ENCODE measurements at regions not wholly inside any gene's neighbourhood (a gene's known extent, or its start where the extent isn't known, plus 50 kb on each side); places are given as distances from the start of the nearest gene placed in this dataset.

DNA sequence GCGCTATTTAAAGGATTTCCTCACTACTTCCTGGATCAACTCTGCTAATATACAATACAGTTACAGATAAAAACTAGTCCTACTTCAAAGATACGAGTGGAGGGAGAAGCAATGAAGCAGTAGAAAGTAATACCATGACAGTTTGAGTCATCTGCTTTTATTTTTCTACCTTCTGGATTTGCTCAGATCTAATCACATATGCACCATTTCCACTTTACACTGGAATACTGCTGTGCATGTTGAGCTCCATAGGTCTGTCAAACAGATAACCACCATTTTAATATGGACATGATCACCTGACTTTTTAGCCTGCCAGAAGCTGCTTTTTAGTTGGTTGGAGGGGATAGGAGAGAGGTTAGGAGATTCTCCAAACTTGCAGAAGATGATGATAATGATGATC lies 92.5 kb downstream of the MMUT start:
- DNase-seq (ENCODE audit: low read depth), result no peak
- H3K4me3 ChIP-seq (ENCODE audit: low read depth, low read length), result no peak overlapping the region
- TF ChIP-seq MYC (IDR thresholded peaks at IDR 0.05; ENCODE audit: low read depth, low read length) (no peak), POLR2A (IDR thresholded peaks at IDR 0.05; ENCODE audit: extremely low read depth, insufficient read length) (no peak)
- TF ChIP-seq, protein P1, sequence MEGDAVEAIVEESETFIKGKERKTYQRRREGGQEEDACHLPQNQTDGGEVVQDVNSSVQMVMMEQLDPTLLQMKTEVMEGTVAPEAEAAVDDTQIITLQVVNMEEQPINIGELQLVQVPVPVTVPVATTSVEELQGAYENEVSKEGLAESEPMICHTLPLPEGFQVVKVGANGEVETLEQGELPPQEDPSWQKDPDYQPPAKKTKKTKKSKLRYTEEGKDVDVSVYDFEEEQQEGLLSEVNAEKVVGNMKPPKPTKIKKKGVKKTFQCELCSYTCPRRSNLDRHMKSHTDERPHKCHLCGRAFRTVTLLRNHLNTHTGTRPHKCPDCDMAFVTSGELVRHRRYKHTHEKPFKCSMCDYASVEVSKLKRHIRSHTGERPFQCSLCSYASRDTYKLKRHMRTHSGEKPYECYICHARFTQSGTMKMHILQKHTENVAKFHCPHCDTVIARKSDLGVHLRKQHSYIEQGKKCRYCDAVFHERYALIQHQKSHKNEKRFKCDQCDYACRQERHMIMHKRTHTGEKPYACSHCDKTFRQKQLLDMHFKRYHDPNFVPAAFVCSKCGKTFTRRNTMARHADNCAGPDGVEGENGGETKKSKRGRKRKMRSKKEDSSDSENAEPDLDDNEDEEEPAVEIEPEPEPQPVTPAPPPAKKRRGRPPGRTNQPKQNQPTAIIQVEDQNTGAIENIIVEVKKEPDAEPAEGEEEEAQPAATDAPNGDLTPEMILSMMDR (IDR thresholded peaks at IDR 0.05; ENCODE audit: low read depth, low read length), result no peak
- TF ChIP-seq, protein P2, sequence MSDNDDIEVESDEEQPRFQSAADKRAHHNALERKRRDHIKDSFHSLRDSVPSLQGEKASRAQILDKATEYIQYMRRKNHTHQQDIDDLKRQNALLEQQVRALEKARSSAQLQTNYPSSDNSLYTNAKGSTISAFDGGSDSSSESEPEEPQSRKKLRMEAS (IDR thresholded peaks at IDR 0.05; ENCODE audit: low read depth, low read length), result no peak

DNA sequence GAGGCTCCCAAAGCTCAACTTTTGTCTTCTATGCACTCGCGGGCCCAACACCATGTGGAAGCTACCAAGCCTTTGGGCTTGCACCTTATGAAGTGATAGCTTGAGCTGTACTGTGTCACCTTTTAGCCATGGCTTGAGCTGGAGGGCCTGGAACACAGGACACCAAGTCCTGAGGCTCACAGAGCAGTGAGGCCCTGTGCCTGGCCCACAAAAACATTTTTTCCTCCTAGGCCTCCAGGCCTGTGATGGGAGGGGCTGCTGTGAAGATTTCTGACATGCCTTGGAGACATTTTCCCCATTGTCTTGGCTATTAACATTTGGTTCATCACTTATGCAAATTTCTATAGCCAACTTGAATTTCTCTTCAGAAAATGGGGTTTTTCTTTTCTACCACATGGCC lies 96.5 kb downstream of the MMUT start:
- no peak overlapping the region for H3K4me3 ChIP-seq (ENCODE audit: low read depth, low read length)
- no peak for DNase-seq (ENCODE audit: low read depth)
- TF ChIP-seq MYC (IDR thresholded peaks at IDR 0.05; ENCODE audit: low read depth, low read length) (no peak), POLR2A (IDR thresholded peaks at IDR 0.05; ENCODE audit: extremely low read depth, insufficient read length) (no peak)
- TF ChIP-seq, protein P2 (IDR thresholded peaks at IDR 0.05; ENCODE audit: low read depth, low read length), result no peak
- TF ChIP-seq, protein P1 (IDR thresholded peaks at IDR 0.05; ENCODE audit: low read depth, low read length), result no peak

DNA sequence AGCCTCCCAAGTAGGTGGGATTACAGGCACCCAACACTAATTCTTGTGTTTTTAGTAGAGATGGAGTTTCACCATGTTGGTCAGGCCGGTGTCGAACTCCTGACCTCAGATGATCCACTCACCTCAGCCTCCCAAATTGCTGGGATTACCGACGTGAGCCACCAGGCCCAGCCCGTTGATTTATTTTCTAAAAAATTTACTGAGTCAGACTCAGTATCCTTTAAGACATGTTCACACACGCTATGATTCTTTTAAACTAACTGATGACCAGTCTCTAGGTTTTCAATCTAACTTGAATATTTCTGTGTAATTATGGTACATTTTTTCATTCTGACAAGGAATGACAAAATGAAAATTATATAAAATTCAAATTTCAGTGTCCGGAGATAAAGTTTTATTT lies 114.5 kb downstream of the MMUT start:
- TF ChIP-seq POLR2A (IDR thresholded peaks at IDR 0.05; ENCODE audit: extremely low read depth, insufficient read length) (no peak), MYC (IDR thresholded peaks at IDR 0.05; ENCODE audit: low read depth, low read length) (no peak)
- TF ChIP-seq, protein P1 (IDR thresholded peaks at IDR 0.05; ENCODE audit: low read depth, low read length), result no peak
- TF ChIP-seq, protein P2 (IDR thresholded peaks at IDR 0.05; ENCODE audit: low read depth, low read length), result no peak
- no peak overlapping the region for H3K4me3 ChIP-seq (ENCODE audit: low read depth, low read length)
- no peak for DNase-seq (ENCODE audit: low read depth)

DNA sequence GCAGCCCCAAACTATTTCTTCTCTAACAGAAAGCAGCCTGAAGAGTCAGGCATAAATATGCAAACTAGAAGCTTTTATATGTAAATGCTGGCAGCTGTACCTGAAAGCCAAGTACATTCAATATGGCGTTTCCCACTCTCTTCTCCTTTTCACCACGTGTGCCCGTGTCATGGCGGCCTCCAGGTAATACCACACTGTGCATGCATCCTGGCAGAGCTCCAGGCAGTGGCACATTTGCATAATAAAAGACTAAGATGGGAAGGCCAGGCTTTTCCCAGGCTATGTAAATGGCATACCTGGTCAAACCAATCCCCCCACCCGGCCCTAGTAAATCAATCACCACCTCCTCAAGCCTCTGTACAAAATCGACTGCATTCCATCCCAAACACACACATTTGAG lies 120.6 kb downstream of the MMUT start:
- no peak overlapping the region for H3K4me3 ChIP-seq (ENCODE audit: low read depth, low read length)
- DNase-seq (ENCODE audit: low read depth), result no peak
- TF ChIP-seq, protein P2 (IDR thresholded peaks at IDR 0.05; ENCODE audit: low read depth, low read length), result no peak
- TF ChIP-seq MYC (IDR thresholded peaks at IDR 0.05; ENCODE audit: low read depth, low read length) (no peak), POLR2A (IDR thresholded peaks at IDR 0.05; ENCODE audit: extremely low read depth, insufficient read length) (no peak)

DNA sequence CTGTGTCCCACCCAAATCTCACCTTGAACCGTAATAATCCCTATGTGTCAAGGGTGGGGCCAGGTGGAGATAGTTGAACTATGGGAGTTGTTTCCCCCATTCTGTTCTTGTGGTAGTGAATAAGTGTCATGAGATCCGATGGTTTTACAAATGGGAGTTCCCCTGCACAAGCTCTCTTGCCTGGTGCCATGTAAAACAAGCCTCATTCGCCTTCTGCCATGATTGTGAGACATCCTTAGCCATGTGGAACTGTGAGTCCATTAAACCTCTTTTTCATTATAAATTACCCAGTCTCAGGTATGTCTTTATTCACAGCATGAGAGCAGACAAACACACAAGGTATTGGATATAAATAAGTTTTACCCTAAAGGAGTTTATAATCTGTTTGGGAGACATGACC lies 121.2 kb downstream of the MMUT start:
- H3K4me3 ChIP-seq (ENCODE audit: low read depth, low read length), result no peak overlapping the region
- TF ChIP-seq, protein P2 (IDR thresholded peaks at IDR 0.05; ENCODE audit: low read depth, low read length), result no peak
- TF ChIP-seq, protein P1 (IDR thresholded peaks at IDR 0.05; ENCODE audit: low read depth, low read length), result no peak
- no peak for TF ChIP-seq MYC (IDR thresholded peaks at IDR 0.05; ENCODE audit: low read depth, low read length)
- TF ChIP-seq POLR2A (IDR thresholded peaks at IDR 0.05; ENCODE audit: extremely low read depth, insufficient read length), result no peak
- no peak for DNase-seq (ENCODE audit: low read depth)

DNA sequence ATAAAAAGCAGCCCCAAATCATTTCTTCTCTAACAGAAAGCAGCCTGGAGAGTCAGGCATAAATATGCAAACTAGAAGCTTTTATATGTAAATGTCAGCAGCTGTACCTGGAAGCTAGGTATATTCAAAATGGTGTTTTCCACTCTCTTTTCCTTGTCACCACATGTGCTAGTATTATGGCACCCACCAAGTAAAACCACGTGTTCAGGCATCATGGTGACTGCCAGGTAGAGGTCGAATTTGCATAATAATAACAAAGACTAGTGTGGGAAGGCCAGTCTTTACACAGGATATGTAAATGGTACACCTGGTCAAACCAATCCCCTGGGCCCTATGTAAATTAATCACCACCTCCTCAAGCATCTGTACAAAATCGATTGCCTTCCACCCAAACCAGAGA lies 124.0 kb downstream of the MMUT start:
- no peak for DNase-seq (ENCODE audit: low read depth)
- H3K4me3 ChIP-seq (ENCODE audit: low read depth, low read length), result no peak overlapping the region
- no peak for TF ChIP-seq POLR2A (IDR thresholded peaks at IDR 0.05; ENCODE audit: extremely low read depth, insufficient read length)
- TF ChIP-seq, protein P2 (IDR thresholded peaks at IDR 0.05; ENCODE audit: low read depth, low read length), result 0 out of 2 replicates have a peak, but pooled peaks have one; percentile 6

Data from NB4 (cell line).